ENCODE measurements at regions not wholly inside any gene's neighbourhood (a gene's known extent, or its start where the extent isn't known, plus 50 kb on each side); places are given as distances from the start of the nearest gene placed in this dataset.

DNA sequence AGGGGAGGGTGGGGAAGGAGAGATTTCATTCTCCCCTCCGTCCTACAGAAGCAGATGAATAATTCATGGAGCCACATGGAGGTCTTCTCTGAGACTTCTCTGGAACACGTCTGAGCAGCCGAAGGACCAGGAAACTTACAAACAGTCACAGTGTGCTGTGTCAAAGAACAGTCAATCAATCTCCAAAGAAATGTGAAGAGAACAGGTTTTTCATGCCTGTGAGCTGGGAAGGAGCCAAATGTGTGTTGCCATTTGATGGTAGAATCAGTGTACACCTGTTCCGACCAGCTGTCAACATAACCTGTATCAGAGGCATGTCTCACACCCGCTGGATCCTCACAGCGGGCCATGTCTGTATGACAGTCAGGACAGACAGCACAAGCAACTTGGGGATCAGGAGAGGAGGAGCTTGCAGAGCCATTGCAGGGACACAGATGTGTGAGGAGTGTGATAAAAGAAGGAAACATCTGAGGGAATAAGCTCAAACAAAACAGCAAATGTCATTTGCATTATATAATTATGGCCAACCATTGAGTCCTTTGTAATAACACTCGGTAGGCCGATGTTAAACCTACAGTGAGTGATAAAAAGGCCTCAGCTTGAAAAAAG lies 298.5 kb downstream of the EN1 start:
- H3K9me3 ChIP-seq: no peaks in the 10 kb centered on the region
- TF ChIP-seq, protein P1, sequence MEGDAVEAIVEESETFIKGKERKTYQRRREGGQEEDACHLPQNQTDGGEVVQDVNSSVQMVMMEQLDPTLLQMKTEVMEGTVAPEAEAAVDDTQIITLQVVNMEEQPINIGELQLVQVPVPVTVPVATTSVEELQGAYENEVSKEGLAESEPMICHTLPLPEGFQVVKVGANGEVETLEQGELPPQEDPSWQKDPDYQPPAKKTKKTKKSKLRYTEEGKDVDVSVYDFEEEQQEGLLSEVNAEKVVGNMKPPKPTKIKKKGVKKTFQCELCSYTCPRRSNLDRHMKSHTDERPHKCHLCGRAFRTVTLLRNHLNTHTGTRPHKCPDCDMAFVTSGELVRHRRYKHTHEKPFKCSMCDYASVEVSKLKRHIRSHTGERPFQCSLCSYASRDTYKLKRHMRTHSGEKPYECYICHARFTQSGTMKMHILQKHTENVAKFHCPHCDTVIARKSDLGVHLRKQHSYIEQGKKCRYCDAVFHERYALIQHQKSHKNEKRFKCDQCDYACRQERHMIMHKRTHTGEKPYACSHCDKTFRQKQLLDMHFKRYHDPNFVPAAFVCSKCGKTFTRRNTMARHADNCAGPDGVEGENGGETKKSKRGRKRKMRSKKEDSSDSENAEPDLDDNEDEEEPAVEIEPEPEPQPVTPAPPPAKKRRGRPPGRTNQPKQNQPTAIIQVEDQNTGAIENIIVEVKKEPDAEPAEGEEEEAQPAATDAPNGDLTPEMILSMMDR (IDR thresholded peaks at IDR 0.05; ENCODE audit: low read depth, low read length): no peak
- no peaks in the 10 kb centered on the region for H3K4me1 ChIP-seq
- no peaks in the 10 kb centered on the region for H3K36me3 ChIP-seq
- H3K27me3 ChIP-seq: no peaks in the 10 kb centered on the region
- H3K4me3 ChIP-seq (ENCODE audit: low read depth, low read length): no peak overlapping the region
- DNase-seq: no peak

DNA sequence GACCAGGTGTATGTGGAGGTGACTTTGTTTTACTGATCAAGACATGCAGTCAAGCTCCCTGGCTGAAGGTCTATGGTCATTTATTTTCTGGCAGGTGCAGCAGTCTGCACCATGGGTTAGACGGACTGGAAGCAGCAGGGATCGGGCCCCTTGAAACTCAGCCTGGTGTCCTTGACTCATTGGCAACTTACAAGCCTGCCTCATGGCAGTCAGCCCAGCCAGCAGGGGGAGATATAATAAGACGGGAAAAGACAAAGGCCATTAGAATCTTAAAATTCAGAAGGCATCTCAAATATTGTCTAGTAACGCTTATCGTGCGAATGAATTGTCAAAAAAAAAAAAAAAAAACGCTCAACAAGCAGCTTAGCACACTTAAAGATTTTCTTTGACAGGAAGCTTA lies 308.2 kb downstream of the EN1 start:
- Histone ChIP-seq H3K36me3 (no peaks in the 10 kb centered on the region), H3K4me1 (no peaks in the 10 kb centered on the region), H3K27me3 (no peaks in the 10 kb centered on the region), H3K9me3 (no peaks in the 10 kb centered on the region), H3K4me3 (ENCODE audit: low read depth, low read length) (no peak overlapping the region)
- peak; percentile 7 for DNase-seq
- TF ChIP-seq, protein P1 (IDR thresholded peaks at IDR 0.05; ENCODE audit: low read depth, low read length): peak; percentile 14; the same call in 1 of the 2 replicates

DNA sequence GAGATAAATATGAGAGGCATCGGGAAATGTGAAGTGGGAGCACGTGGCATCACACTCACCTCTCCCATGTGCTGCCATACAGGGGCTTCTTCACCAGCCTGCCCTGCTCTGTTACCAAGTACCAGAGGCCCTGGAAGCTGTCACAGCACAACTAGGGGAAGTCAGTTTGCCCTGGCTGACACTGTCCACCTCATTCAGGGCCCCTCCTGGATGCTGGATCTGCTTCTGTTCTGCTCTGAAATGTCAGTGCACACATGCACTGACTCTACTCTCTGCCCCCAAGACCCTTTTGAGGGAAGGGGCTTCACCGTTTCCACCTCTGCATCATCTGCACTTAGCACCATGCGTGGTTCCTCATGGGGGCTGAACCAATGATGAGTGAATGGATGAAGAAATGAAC lies 311.1 kb downstream of the EN1 start:
- no peaks in the 10 kb centered on the region for H3K9me3 ChIP-seq
- no peak for DNase-seq
- H3K36me3 ChIP-seq: no peaks in the 10 kb centered on the region
- TF ChIP-seq, protein P1 (IDR thresholded peaks at IDR 0.05; ENCODE audit: low read depth, low read length): no peak
- no peak overlapping the region for H3K4me3 ChIP-seq (ENCODE audit: low read depth, low read length)
- no peaks in the 10 kb centered on the region for H3K27me3 ChIP-seq
- no peaks in the 10 kb centered on the region for H3K4me1 ChIP-seq

DNA sequence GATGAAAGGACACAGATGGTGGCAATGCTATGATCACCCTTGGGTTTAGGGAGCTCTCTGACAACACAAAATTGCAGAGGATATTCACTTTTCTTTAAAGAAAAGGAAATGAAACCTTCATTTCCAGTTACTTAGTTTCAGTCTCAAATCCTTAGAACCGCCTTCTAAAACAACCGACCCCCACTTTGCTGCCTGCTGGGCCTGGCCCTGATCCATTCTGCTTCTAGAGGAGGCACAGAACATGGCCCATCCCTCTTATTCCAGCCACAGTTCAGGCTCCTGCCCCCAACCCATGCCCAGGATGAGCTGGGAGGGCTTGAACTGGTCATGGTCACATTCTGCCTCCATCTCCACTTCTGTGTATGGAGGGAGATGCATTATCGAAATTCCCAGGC lies 311.6 kb downstream of the EN1 start:
- TF ChIP-seq, protein P1 (IDR thresholded peaks at IDR 0.05; ENCODE audit: low read depth, low read length): no peak
- H3K27me3 ChIP-seq: no peaks in the 10 kb centered on the region
- no peaks in the 10 kb centered on the region for H3K4me1 ChIP-seq
- no peaks in the 10 kb centered on the region for H3K36me3 ChIP-seq
- H3K9me3 ChIP-seq: no peaks in the 10 kb centered on the region
- no peak overlapping the region for H3K4me3 ChIP-seq (ENCODE audit: low read depth, low read length)
- no peak for DNase-seq

DNA sequence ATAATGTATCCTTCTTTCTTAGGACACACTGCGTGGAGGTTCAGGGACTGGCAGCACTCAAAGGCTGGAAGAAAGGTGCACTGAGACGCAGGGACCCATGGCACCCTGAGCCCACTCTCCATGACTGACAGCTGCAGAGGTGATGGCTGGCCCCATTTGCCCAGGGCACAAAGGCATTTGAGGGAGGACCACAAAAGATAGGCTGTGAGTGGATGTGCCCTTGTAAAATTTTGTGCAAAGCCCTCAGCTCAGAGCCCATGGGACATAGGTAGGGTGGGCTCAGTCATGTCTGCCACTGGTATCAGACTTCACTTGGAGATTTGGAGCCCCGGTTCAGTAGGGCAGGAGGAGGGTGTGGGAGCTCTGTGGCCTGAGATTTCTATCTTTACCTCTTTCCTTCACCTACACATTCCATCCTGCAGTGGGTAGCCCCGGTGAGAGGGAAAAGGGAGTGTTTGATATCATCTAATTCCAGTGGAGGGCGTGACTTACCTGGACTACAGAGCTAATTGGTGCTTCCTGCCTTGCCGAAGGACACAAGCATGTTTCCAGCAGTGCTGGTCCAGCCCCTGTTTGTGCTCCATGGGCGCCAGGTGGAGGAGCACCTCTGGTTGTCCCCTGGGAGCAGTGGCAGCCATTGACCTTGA lies 312.2 kb downstream of the EN1 start:
- H3K9me3 ChIP-seq: no peaks in the 10 kb centered on the region
- TF ChIP-seq, protein P1 (IDR thresholded peaks at IDR 0.05; ENCODE audit: low read depth, low read length): no peak
- no peaks in the 10 kb centered on the region for H3K4me1 ChIP-seq
- no peaks in the 10 kb centered on the region for H3K36me3 ChIP-seq
- DNase-seq: no peak
- H3K27me3 ChIP-seq: no peaks in the 10 kb centered on the region
- no peak overlapping the region for H3K4me3 ChIP-seq (ENCODE audit: low read depth, low read length)

DNA sequence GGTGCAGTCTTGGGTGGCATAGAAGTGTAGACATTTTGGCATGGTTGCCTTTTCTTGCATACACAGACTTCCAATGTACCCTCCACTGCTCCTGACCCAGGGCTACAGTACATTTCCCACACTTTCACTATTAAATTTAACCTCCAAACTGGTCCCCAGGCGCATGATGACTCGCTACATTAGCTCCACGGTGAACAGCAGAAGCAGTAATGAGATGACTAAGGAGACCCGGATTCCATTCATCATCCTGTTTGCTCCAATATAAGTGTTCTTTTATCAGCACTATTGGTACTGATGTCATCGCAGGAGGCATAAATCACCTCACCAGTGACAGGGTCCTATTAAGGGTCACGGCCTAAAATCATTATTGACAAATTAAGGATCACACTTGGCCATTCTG lies 316.5 kb downstream of the EN1 start:
- no peak for DNase-seq
- H3K27me3 ChIP-seq: no peaks in the 10 kb centered on the region
- no peaks in the 10 kb centered on the region for H3K9me3 ChIP-seq
- no peaks in the 10 kb centered on the region for H3K4me1 ChIP-seq
- no peaks in the 10 kb centered on the region for H3K36me3 ChIP-seq
- TF ChIP-seq, protein P1 (IDR thresholded peaks at IDR 0.05; ENCODE audit: low read depth, low read length): no peak
- H3K4me3 ChIP-seq (ENCODE audit: low read depth, low read length): no peak overlapping the region

Data from BE2C (cell line).